ENCODE measurements at regions not wholly inside any gene's neighbourhood (a gene's known extent, or its start where the extent isn't known, plus 50 kb on each side); places are given as distances from the start of the nearest gene placed in this dataset.
"Not testable (repeated sequence)": the region's sequence is repeated elsewhere in the genome, so short reads cannot be mapped to it uniquely, and the experiment has no call there.

DNA sequence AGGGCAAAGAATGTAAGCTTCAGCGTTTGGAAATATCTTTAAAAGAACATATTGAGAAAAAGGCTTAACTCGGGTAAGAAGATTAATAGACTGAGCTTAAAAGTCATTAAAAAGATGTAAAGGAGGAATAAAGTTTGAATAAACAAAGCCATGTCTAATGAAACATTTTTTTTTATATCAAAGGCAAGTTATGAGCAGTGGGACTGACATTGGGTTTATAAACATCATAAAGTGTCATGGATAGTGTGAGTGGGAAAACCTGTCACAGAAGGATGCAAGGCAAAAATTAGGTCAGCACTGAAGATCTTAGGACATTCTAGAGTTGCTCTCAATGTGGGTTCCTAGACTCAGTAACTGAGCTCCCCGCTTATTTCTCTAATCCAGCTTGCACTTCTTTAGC lies 438.0 kb upstream of the CDH11 start:
- no peak for DNase-seq (ENCODE audit: low read depth in 1 of 2, low spot score in 1 of 2)
- TF ChIP-seq, protein P1, sequence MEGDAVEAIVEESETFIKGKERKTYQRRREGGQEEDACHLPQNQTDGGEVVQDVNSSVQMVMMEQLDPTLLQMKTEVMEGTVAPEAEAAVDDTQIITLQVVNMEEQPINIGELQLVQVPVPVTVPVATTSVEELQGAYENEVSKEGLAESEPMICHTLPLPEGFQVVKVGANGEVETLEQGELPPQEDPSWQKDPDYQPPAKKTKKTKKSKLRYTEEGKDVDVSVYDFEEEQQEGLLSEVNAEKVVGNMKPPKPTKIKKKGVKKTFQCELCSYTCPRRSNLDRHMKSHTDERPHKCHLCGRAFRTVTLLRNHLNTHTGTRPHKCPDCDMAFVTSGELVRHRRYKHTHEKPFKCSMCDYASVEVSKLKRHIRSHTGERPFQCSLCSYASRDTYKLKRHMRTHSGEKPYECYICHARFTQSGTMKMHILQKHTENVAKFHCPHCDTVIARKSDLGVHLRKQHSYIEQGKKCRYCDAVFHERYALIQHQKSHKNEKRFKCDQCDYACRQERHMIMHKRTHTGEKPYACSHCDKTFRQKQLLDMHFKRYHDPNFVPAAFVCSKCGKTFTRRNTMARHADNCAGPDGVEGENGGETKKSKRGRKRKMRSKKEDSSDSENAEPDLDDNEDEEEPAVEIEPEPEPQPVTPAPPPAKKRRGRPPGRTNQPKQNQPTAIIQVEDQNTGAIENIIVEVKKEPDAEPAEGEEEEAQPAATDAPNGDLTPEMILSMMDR (IDR thresholded peaks at IDR 0.05; ENCODE audit: insufficient read depth, low read length) = no peak
- no peak for TF ChIP-seq GABPA (IDR thresholded peaks at IDR 0.05; ENCODE audit: low read depth)

DNA sequence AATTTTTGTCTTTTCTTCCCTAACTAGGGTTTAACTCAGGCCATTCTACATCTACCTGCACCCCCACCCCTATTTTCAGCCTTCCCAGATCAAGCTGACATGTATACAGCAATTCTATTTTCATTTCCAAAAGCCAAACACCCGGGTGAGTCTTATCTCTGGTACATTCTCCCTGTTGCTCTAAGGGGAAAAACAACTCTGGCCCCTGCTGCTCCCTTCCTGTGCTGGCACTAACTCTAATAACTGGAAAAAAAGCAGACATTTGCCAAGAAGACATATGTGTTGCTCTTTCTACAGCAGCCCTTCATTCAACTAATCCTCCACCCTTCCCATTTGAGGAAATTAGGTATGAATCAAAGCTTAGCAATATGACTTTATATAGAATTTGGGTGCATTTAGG lies 427.8 kb upstream of the CDH11 start:
- H3K27ac ChIP-seq (replicated peaks); H3K4me3 ChIP-seq (replicated peaks; ENCODE audit: insufficient read depth, low read length): not testable (repeated sequence)

More for the DNA sequence above, 438.0 kb upstream of the CDH11 start:
- Histone ChIP-seq H3K4me3 (replicated peaks; ENCODE audit: insufficient read depth, low read length) (no peak overlapping the region), H3K27me3 (ENCODE audit: insufficient read depth, poor library complexity, severe bottlenecking) (no peaks in the 10 kb centered on the region), H3K27ac (replicated peaks) (no peak overlapping the region)

DNA sequence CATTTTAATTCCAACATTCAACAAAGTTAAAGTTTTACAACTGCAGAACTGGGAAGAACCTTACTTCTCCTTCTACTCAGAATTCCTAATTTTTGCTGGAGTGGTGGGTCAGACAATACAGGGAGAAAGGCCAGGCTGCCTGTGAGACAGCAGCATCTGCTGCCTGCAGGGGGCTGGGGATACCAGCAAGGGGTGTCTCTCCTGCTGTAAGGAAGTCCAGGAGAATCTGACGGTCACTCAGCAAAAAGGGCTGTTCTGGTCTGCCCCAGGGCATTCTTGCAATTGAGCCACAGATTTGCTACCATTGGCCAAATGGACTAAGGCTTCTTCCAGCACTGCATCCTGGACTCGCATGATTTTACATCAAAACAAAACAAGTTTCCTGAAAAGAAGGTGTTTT lies 426.6 kb upstream of the CDH11 start:
- TF ChIP-seq GABPA (IDR thresholded peaks at IDR 0.05; ENCODE audit: low read depth) (no peak), POLR2AphosphoS5 (IDR thresholded peaks at IDR 0.05; ENCODE audit: low read depth) (no peak), SPI1 (IDR thresholded peaks at IDR 0.05; ENCODE audit: borderline replicate concordance, low read depth) (no peak)
- TF ChIP-seq, protein P2, sequence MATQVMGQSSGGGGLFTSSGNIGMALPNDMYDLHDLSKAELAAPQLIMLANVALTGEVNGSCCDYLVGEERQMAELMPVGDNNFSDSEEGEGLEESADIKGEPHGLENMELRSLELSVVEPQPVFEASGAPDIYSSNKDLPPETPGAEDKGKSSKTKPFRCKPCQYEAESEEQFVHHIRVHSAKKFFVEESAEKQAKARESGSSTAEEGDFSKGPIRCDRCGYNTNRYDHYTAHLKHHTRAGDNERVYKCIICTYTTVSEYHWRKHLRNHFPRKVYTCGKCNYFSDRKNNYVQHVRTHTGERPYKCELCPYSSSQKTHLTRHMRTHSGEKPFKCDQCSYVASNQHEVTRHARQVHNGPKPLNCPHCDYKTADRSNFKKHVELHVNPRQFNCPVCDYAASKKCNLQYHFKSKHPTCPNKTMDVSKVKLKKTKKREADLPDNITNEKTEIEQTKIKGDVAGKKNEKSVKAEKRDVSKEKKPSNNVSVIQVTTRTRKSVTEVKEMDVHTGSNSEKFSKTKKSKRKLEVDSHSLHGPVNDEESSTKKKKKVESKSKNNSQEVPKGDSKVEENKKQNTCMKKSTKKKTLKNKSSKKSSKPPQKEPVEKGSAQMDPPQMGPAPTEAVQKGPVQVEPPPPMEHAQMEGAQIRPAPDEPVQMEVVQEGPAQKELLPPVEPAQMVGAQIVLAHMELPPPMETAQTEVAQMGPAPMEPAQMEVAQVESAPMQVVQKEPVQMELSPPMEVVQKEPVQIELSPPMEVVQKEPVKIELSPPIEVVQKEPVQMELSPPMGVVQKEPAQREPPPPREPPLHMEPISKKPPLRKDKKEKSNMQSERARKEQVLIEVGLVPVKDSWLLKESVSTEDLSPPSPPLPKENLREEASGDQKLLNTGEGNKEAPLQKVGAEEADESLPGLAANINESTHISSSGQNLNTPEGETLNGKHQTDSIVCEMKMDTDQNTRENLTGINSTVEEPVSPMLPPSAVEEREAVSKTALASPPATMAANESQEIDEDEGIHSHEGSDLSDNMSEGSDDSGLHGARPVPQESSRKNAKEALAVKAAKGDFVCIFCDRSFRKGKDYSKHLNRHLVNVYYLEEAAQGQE (IDR thresholded peaks at IDR 0.05; ENCODE audit: insufficient replicate concordance, low read depth) = no peak
- TF ChIP-seq, protein P1 (IDR thresholded peaks at IDR 0.05; ENCODE audit: insufficient read depth, low read length) = no peak
- no peak overlapping the region for H3K4me3 ChIP-seq (replicated peaks; ENCODE audit: insufficient read depth, low read length)
- no peak overlapping the region for H3K27ac ChIP-seq (replicated peaks)
- no peak for DNase-seq (ENCODE audit: low read depth in 1 of 2, low spot score in 1 of 2)
- no peaks in the 10 kb centered on the region for H3K27me3 ChIP-seq (ENCODE audit: insufficient read depth, poor library complexity, severe bottlenecking)

More for the DNA sequence above, 427.8 kb upstream of the CDH11 start:
- DNase-seq (ENCODE audit: low read depth in 1 of 2, low spot score in 1 of 2); H3K27me3 ChIP-seq (ENCODE audit: insufficient read depth, poor library complexity, severe bottlenecking): not testable (repeated sequence)

DNA sequence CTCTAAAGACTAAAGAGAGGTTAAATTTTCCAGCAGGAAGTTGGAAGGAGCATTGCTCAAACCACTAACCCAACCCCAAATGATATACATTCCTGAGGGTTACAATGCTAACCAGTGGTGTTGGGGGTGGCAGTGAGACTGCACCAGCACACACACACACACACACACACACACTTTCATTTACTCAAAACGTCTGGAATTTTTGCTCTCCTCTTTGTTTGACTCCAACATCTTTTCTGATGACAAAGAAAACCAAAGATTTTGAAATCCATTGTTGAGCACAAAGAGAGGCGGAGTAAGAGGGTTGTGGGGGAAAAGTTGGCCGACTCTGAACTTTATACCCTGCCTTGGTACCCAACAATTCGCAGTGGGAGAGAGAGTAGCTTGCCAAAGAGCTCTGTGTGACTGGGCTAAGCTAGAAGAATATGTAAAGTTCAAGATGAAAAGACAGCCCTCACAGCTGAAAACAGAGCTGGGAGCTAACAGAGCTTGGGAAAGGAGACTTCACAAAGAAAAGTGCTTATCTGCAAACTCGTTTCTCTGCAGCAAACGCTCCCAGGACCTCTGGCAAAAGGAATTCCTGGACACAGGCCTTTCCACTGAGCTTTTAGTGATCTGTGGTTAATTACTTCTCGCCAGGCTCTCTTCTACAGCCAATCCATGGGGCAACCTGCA lies 426.0 kb upstream of the CDH11 start:
- no peak for DNase-seq (ENCODE audit: low read depth in 1 of 2, low spot score in 1 of 2)
- Histone ChIP-seq H3K27ac (replicated peaks) (no peak overlapping the region), H3K27me3 (ENCODE audit: insufficient read depth, poor library complexity, severe bottlenecking) (no peaks in the 10 kb centered on the region), H3K4me3 (replicated peaks; ENCODE audit: insufficient read depth, low read length) (no peak overlapping the region)
- TF ChIP-seq SPI1 (IDR thresholded peaks at IDR 0.05; ENCODE audit: borderline replicate concordance, low read depth) (no peak), POLR2AphosphoS5 (IDR thresholded peaks at IDR 0.05; ENCODE audit: low read depth) (no peak), GABPA (IDR thresholded peaks at IDR 0.05; ENCODE audit: low read depth) (no peak)
- TF ChIP-seq, protein P1 (IDR thresholded peaks at IDR 0.05; ENCODE audit: insufficient read depth, low read length) = no peak
- TF ChIP-seq, protein P2 (IDR thresholded peaks at IDR 0.05; ENCODE audit: insufficient replicate concordance, low read depth) = no peak
